ENCODE measurements at regions not wholly inside any gene's neighbourhood (a gene's known extent, or its start where the extent isn't known, plus 50 kb on each side); places are given as distances from the start of the nearest gene placed in this dataset.

GRCh38 chr4:189021831-189022230 is 882.6 kb downstream of the TRIML1 start:
- no peak for TF ChIP-seq POLR2AphosphoS5 (IDR thresholded peaks at IDR 0.05; ENCODE audit: low read depth, low read length)
- TF ChIP-seq REST (IDR thresholded peaks at IDR 0.05; ENCODE audit: insufficient read depth in 1 of 2, low read depth in 2 of 2, low read length in 2 of 2) = 0 out of 4 replicates have a peak, but pooled peaks of 1 of the 2 experiments have one; percentile 35
- TF ChIP-seq TAF1 (IDR thresholded peaks at IDR 0.05; ENCODE audit: borderline replicate concordance, insufficient read depth, low read length) = no peak

- no peak for TF ChIP-seq SIN3A (IDR thresholded peaks at IDR 0.05; ENCODE audit: borderline replicate concordance, insufficient read depth, low read length)
- TF ChIP-seq FOXP2 (optimal IDR thresholded peaks at IDR 0.05; ENCODE audit: borderline replicate concordance, extremely low read depth, extremely low read length, insufficient read depth) = no peak
- no peak for TF ChIP-seq POLR2AphosphoS5 (IDR thresholded peaks at IDR 0.05; ENCODE audit: low read depth, low read length)
Measured at GRCh38 chr4:189022440-189023035, 883.3 kb downstream of the TRIML1 start.

GRCh38 chr4:189029976-189030504 is 890.8 kb downstream of the TRIML1 start:
- TF ChIP-seq TAF1 (IDR thresholded peaks at IDR 0.05; ENCODE audit: borderline replicate concordance, insufficient read depth, low read length) (no peak), REST (IDR thresholded peaks at IDR 0.05; ENCODE audit: insufficient read depth in 1 of 2, low read depth in 2 of 2, low read length in 2 of 2) (no peak), SIN3A (IDR thresholded peaks at IDR 0.05; ENCODE audit: borderline replicate concordance, insufficient read depth, low read length) (no peak), FOXP2 (optimal IDR thresholded peaks at IDR 0.05; ENCODE audit: borderline replicate concordance, extremely low read depth, extremely low read length, insufficient read depth) (no peak), POLR2AphosphoS5 (IDR thresholded peaks at IDR 0.05; ENCODE audit: low read depth, low read length) (no peak)

DNA sequence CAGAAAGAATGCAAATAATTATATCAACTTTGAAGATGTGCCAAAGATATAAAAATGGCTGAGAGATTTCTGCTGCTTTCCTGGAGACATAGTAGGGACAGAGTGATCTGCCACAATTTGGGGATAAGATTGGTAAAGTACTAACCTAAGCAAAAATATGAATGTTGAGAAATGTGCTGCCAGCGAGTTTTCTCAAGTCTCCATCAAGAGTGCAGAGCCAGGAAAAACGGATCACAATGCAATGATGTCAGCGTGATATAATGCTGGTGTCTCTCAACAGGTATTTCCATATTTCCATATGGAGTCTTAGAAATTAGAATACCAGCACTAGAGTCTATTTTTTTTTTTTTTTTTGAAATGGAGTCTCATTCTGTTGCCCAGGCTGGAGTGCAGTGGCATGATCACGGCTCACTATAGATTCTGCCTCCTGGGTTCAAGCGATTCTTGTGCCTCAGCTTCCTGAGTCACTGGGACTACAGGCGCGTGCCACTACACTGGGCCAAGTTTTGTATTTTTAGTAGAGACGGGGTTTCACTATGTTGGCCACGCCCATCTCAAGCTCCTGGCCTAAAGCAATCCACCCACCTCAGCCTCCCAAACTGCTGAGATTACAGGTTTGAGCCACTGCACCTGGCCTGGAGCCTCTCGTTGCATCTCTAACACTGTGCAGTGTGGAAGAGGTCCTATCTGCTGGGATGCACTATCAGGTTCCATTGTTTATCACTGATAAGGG is 893.5 kb downstream of the TRIML1 start:
- TF ChIP-seq POLR2AphosphoS5 (IDR thresholded peaks at IDR 0.05; ENCODE audit: low read depth, low read length) (no peak), SIN3A (IDR thresholded peaks at IDR 0.05; ENCODE audit: borderline replicate concordance, insufficient read depth, low read length) (no peak), FOXP2 (optimal IDR thresholded peaks at IDR 0.05; ENCODE audit: borderline replicate concordance, extremely low read depth, extremely low read length, insufficient read depth) (no peak), REST (IDR thresholded peaks at IDR 0.05; ENCODE audit: insufficient read depth in 1 of 2, low read depth in 2 of 2, low read length in 2 of 2) (no peak), TAF1 (IDR thresholded peaks at IDR 0.05; ENCODE audit: borderline replicate concordance, insufficient read depth, low read length) (no peak)

GRCh38 chr4:189033801-189034347 is 894.6 kb downstream of the TRIML1 start:
- no peak for TF ChIP-seq REST (IDR thresholded peaks at IDR 0.05; ENCODE audit: insufficient read depth in 1 of 2, low read depth in 2 of 2, low read length in 2 of 2)
